ENCODE measurements at regions not wholly inside any gene's neighbourhood (a gene's known extent, or its start where the extent isn't known, plus 50 kb on each side); places are given as distances from the start of the nearest gene placed in this dataset.
"Not testable (repeated sequence)": the region's sequence is repeated elsewhere in the genome, so short reads cannot be mapped to it uniquely, and the experiment has no call there.

DNA sequence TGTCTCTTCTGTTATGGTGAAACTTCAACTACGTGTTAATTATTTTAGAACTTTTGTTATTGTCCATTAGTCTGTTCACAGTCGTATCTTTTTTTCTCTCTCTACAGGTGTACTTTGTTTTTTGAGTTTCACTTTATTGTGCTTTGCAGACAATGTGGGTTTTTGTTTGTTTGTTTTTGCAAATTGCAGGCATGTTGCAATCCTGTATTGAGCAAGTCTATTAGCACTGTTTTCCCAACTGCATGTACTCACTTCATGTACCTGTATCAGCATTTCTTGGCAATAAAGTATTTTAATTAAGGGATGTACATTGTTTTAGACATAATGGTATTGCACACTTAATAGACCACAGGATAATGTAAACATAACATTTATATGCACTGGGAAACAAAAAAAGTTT is 99.1 kb upstream of the FAM110C start:
- intact Hi-C loops (cut with DNase I) = no loop called here
- peaks cover 11% of the 10 kb centered on the region for H3K27me3 ChIP-seq (ENCODE audit: low read depth)
- H3K9me3 ChIP-seq = no peaks in the 10 kb centered on the region
- no peaks in the 10 kb centered on the region for H3K4me1 ChIP-seq
- no peak for DNase-seq
- no peak for TF ChIP-seq CTCF (IDR thresholded peaks at IDR 0.05)
- H3K4me3 ChIP-seq = no peak overlapping the region
- H3K27ac ChIP-seq = no peak overlapping the region
- ATAC-seq = no peak
- no peaks in the 10 kb centered on the region for H3K36me3 ChIP-seq

- H3K27ac ChIP-seq = no peak overlapping the region
- DNase-seq = no peak
- H3K27me3 ChIP-seq (ENCODE audit: low read depth) = peaks cover 4% of the 10 kb centered on the region
- ATAC-seq = no peak
- H3K4me3 ChIP-seq = no peak overlapping the region
- H3K4me1 ChIP-seq = no peaks in the 10 kb centered on the region
- TF ChIP-seq CTCF (IDR thresholded peaks at IDR 0.05) = no peak
- H3K36me3 ChIP-seq = no peaks in the 10 kb centered on the region
- H3K9me3 ChIP-seq = no peaks in the 10 kb centered on the region
- intact Hi-C loops (cut with DNase I) = no loop called here
Observed at GRCh38 chr2:141611-142010, 95.3 kb upstream of the FAM110C start.

- DNase-seq (no peak), ATAC-seq (no peak)
- TF ChIP-seq CTCF (IDR thresholded peaks at IDR 0.05) = no peak
- Histone ChIP-seq H3K9me3 (no peaks in the 10 kb centered on the region), H3K36me3 (no peaks in the 10 kb centered on the region), H3K27ac (no peak overlapping the region), H3K4me3 (no peak overlapping the region), H3K4me1 (no peaks in the 10 kb centered on the region), H3K27me3 (ENCODE audit: low read depth) (no peaks in the 10 kb centered on the region)
- intact Hi-C loops (cut with DNase I) = no loop called here
Observed at GRCh38 chr2:136666-137065, 90.4 kb upstream of the FAM110C start.

GRCh38 chr2:133675-134593 is 87.6 kb upstream of the FAM110C start:
- Histone ChIP-seq H3K4me3 (no peak overlapping the region), H3K27me3 (ENCODE audit: low read depth) (no peaks in the 10 kb centered on the region), H3K4me1 (no peaks in the 10 kb centered on the region), H3K27ac (no peak overlapping the region), H3K36me3 (no peaks in the 10 kb centered on the region), H3K9me3 (no peaks in the 10 kb centered on the region)
- ATAC-seq (no peak), DNase-seq (no peak)
- intact Hi-C loops (cut with DNase I) = no loop called here
- no peak for TF ChIP-seq CTCF (IDR thresholded peaks at IDR 0.05)

GRCh38 chr2:126769-127168 is 80.5 kb upstream of the FAM110C start:
- H3K27me3 ChIP-seq (ENCODE audit: low read depth); H3K4me1 ChIP-seq; H3K9me3 ChIP-seq; DNase-seq; intact Hi-C loops (cut with DNase I); ATAC-seq; H3K36me3 ChIP-seq; H3K4me3 ChIP-seq; H3K27ac ChIP-seq: not testable (repeated sequence)

GRCh38 chr2:124241-124880 is 78.1 kb upstream of the FAM110C start:
- peak in 1 of 2 donors; percentile 24 for ATAC-seq
- Histone ChIP-seq H3K27ac (no peak overlapping the region), H3K4me3 (no peak overlapping the region), H3K36me3 (no peaks in the 10 kb centered on the region), H3K4me1 (no peaks in the 10 kb centered on the region), H3K9me3 (no peaks in the 10 kb centered on the region), H3K27me3 (ENCODE audit: low read depth) (peaks cover 3% of the 10 kb centered on the region)
- intact Hi-C loops (cut with DNase I) = no loop called here
- no peak for DNase-seq
- no peak for TF ChIP-seq CTCF (IDR thresholded peaks at IDR 0.05)

Data from lower lobe of right lung (tissue), 2 donors.